GM21825 (cell line): ENCODE measurements at regions not wholly inside any gene's neighbourhood (a gene's known extent, or its start where the extent isn't known, plus 50 kb on each side); places are given as distances from the start of the nearest gene placed in this dataset.
"Not testable (repeated sequence)": the region's sequence is repeated elsewhere in the genome, so short reads cannot be mapped to it uniquely, and the experiment has no call there.

ENCODE experiments used
- ATAC-seq: cut with Tn5 transposase; IDR thresholded peaks from one replicate; pipeline ENCODE4 v1.9.1; 2021; ENCODE audit warnings: mild to moderate bottlenecking, moderate library complexity; ENCODE audit not compliant: unreplicated experiment

DNA sequence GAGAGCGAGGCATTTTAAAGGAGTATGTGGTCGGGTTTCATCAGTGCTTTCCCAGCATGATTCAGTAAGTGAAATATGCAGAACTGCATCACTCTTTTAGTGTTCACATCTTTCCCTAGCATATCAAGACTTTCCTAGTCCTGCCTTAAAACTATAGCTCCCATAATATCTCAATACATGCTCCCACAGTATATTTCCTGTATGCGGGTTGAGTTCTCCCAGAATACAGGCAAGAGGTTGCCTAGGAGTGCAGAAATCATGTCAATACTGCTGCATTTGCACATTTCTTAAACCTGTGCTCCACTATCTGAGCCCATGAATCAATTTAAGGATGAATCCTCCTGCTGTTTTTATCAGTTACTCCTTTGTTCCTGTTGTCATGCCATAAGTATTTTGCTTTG, 386.6 kb upstream of the SLC35B3 start:
- ATAC-seq: no peak

DNA sequence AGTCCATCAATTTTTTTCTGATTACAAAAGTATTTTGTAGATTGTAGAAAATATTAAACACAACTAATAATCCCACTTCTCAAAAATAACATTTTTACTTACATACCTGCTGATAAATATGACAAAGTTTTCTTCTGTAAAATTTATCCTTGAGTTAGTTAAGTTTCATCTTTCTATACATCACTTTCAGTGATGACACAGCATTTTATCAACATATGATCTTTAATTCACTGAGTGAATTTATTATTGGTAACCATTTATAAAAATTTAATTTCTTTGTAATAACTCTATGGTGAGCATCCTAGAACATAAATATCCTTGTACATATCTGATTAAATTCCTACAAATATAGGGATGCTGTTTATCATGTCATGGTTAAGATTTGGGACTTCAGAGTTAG, 385.0 kb upstream of the SLC35B3 start:
- no peak for ATAC-seq

DNA sequence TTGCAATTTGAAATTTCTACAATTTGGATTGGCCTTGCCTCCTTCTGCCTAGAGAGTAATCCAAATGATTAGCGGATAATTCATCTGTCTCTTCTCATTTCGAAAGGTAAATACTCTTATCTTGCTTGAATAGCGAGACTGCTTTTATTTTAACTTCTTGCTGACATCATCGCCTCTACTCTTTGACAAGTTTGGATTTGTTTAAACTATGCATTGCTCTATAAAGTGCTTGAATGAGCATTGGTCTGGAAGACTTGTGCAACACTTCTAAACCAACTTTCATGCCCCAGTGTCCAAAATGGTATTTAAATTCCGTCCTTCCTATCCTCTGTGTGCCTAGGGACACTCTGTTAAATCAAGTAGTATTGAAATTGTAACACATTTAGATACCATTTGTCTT, 384.1 kb upstream of the SLC35B3 start:
- no peak for ATAC-seq

DNA sequence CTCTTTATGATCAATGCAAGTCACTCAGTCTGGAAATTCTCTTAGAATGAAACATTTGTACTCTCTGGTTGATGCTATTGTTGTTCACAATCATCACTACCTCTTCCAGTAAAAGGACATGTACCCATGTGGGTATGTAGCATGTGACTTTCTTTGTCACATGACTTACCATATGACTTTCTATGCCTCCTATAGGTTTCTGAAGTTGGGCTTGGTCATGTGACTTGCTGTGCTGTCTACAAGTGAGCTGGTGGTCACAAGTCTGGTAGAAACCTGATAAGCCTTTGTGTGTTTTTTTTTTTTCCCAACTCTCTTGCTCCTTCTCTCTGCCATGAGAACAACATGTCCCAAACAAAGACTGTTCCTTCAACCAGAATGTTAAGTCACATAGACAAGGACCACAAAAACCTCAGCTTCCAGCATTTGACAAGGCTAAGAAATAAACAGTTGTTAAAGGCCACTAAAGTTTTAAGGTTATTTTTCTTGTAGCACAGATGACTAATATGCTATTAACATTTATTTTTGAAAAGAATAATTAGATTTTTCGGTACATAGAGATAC, 379.2 kb upstream of the SLC35B3 start:
- ATAC-seq: no peak

DNA sequence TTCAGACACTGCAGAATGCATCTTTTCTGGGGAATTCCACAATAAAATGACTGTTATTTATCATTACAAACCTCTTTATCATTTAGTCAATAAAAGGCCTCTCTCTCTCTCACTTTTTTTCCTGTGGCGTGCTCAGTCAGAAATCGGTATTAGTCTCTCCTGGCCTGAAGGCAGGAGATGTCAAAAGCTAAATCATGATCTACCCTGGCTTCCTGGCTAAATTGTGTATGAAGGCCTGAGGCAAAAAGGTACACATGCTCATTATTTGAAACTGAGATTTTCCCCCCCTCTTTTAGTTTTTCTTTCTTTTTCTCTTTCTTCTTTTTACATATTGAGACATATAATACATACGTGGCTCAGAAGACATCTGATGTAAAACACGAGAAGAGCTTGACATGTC, 375.0 kb upstream of the SLC35B3 start:
- no peak for ATAC-seq

DNA sequence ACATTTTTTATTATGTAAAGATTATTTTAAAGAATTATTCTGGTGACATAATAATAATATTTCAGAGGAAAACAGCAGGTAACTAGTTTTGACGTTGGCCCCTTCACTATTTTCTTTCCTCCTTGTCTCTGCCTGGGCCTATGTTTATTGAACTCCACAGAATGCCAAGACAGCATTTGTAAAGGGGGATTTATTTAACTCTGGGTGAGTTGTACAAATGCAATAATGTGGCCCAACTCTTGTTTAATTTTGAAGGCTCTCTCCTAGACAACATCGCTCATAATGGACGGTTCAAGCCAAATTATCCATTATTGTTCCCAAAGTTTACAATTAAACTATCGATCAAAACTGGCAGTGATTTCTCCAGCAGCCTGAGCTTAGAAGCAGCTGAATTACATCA, 374.3 kb upstream of the SLC35B3 start:
- no peak for ATAC-seq

DNA sequence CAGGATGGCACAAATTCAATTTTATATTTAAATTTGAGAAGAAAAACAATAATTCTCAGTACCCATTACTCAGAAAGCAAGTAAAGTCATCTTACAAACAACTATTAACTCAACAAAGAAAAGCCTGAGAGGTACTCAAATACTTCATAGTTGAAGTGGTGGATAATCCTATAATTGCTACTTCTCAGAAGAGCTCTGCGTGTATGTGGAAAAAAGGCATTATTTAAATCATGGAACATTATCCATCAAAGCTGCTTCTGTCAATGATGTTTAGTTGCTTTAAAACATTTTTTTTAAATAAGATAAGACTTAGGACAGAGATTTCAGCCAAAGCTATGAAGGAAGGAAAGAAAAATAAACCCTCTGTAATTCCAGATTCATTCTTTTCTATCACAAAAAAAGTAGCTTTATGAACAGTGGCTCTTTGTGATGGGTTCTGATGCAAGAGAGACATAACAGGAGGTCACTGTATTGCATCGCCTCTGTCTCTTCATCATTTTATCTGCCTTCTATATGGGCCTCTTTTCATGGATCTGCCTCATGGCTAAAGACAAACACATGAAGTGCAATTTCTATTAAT, 367.9 kb upstream of the SLC35B3 start:
- ATAC-seq: no peak

DNA sequence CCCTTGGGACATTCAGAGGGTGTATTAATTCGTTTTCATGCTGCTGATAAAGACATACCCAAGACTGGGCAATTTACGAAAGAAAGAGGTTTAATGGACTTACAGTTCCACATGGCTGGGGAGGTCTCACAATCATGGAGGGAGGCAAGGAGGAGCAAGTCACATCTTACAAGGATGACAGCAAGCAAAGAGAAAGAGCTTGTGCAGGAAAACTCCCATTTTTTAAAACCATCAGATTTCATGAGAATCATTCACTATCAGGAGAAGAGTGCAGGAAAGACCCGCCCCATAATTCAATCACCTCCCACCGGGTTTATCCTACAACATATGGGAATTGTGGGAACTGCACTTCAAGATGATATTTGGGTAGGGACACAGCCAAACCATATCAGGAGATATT, 367.1 kb upstream of the SLC35B3 start:
- not testable (repeated sequence) for ATAC-seq

DNA sequence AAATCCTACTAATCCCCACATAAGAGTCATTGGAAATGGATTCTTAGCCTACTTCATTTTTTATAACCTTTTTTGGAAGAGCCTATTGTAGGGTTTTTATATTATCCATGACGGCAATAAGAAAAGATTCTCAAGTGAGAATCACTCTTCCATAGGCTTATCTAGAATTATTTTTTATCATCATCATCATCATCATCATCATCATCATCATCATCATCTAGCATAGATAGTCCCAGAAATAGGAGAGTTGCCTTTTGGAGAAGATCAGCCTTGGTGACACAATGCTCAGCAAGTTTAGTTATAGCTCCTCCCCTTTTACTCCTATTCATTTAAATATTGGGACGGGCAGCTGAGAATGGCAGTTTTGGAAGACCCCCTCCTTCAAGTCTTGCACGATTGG, 359.1 kb upstream of the SLC35B3 start:
- ATAC-seq: no peak

DNA sequence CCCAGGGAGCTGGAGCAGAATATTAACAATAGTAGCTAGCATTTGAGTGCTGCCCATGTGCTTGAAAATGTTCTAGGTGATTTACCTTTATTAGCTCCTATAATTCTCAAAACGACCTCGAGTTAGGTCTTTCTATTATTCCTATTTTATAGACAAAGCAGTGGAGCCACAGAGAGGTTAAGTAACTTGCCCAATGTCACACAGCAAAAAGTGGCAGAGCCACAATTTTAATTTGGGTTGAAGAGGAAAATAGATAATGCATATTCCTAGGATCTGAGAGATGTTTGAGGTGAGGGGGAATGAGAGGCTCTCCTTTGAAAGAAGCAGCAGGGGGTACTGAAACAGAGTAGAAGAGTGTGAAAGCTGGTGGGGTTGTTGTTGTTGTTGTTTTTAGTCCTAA, 354.5 kb upstream of the SLC35B3 start:
- ATAC-seq: no peak

DNA sequence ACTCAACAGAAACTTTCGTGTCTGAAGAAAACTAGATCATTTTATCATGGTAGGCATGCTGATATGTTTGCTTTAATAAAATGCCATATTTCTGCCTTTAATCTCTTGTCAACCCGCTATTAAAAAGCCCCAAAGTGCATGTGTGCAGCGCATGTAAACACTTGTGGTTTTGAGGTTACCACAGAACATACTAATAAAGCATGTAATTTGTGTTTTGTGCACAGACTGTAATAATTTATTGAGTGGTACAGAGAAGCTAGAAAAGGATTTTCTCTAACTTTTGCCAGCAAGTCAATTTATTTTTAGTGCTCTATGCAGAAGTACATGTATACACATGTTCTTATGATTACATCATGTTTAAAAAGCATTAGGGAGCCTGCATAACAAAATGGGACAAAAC, 349.9 kb upstream of the SLC35B3 start:
- ATAC-seq: no peak

DNA sequence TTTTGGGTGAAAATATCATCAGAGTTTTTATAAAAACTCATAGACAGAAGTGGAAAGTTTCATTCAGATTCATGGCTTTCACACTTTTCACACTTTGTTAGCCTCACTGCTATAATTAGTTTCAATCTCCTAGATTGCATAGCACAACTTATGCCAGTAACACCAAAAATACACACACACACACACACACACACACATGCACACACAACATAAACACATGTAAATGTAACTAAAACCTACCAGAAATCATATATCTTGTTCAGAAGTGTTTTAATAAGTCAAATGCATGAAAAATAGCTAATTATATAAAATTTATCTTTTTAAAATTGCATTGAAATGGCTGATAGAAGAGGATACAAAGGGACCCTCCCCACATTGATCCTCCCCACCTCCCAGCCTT, 347.8 kb upstream of the SLC35B3 start:
- no peak for ATAC-seq

DNA sequence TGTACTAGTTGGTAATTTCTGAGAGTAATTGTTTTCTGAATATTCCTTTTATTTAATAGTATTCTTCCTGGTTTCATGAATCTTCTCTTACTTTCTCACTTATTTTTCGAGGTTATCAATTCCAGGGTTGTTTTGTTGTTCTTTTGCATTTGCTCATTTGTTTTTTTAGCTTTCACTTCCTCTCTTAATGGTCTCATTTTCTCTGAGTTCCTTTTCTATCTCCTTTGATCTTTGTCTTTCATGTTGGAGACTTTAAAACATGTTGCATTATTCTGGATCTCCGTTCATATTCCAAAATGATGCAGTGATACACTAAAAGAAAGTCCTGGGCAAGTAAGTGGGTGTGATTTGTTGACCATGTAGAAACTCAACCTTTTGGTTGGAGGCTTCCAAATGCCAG, 345.3 kb upstream of the SLC35B3 start:
- no peak for ATAC-seq

DNA sequence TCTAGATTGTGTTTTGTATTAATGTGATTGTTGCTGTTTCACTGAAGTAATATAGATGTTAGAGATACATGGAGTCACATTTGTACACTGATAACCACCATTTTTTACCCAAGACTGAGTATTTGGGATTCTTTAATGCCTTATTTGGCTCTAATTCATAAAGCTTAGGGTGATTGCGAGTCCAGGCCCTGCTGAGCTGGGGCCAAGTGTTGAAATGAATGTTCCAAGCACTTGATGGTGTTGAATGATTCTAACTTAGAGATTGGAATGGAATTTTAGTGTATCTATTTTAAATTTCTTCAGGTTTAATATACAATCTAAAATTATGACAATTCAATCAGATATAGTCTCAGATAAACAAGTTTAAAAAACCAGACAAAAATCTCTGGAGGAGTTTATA, 329.4 kb upstream of the SLC35B3 start:
- no peak for ATAC-seq

DNA sequence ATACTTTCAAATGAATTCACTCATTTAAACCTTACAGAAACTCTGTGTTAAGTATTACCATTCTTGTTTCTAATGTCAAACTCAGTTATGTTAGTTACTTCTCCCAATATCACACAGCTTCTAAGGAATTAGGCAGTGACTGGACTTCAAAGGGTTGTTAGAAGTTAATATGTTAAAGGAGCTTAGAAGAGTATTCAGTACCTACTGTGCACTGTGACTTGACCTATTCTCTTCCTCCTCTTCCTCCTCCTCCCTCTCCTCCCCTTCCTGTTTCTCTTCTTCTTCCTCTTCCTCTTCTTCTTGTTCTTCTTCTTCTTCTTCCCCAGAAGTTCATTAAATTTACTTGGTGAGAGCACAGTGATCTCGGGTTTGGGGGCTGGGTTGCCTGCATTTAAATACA, 325.6 kb upstream of the SLC35B3 start:
- no peak for ATAC-seq

DNA sequence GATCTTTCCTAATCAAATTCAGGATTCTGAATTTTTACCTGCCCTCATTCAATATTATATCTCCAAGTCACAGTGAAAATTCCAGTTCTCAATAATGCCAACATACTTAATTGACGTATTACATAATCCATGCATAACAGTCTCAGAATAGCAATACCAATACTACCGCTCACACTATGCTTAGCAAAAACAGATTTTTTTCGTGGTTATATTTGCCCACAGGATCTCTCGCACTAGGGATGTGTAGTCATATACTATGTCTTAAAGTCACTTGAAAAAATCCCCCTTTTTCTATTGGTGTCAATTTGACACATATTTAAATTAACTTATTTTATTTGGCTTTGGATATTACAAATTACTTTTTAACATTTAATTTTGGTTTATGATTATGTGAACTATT, 323.1 kb upstream of the SLC35B3 start:
- ATAC-seq: no peak

DNA sequence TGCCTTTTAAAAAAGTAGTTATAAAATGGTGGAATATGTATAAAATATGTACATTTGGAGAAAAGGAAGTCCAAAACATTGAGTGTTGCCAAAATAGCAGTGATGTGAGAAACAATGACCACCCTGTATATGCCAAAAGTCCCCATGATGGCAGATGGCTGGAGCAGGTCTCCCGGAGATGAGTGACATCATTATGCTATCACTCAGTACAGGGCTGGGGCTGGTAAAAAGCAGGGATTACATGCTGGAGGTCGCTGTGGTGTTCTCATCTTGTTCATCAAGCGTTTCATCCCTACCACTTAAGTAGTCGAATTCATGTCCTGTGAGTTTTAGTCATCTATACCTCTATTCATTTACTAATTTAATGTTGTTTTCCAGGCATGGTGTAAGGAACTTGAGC, 315.3 kb upstream of the SLC35B3 start:
- ATAC-seq: no peak

DNA sequence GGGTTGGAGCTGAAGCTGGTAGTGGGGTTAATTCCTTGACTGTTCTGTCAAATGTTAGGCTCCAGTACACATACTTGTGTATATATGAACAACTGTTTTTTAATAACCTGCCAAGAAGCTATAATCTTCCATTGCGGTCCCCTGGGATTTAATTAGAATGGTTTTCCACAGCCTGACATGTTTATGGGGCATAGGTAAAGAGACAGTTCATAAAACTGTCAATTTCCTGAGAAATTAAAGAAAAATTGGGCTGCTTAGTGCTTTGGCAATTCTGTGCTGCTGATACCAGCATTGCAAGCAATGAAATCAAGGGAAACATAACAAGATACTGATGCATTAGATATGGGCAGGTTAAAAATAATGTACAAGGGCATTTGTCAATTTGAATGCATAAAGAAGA, 314.1 kb upstream of the SLC35B3 start:
- ATAC-seq: no peak

DNA sequence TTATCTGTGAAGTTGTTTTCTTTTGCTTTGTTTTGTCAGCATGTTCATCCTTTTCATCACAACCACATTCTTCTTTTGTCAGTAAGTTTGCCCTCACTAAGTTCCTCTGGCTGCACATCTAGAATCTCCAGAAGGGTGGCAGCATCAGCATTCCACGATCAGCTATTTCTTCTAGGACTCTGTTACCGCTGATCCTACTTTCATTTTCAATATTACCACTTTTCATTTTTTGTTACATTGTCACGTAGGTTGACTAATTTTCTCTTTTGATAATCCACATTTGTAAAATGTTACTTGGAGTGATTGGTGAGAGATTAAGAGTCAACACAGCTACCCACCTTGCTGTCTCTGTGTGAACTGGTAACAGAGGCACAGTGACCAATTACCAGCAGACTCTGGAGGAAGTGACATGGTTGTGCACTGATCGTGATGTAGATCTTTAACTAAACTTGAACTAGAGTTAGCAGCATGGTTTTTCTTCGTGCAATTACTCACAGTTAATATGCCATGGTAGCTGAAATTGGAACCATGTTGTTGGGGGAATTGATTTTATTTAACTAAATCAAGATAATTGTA, 307.9 kb upstream of the SLC35B3 start:
- peak; percentile 80 for ATAC-seq

DNA sequence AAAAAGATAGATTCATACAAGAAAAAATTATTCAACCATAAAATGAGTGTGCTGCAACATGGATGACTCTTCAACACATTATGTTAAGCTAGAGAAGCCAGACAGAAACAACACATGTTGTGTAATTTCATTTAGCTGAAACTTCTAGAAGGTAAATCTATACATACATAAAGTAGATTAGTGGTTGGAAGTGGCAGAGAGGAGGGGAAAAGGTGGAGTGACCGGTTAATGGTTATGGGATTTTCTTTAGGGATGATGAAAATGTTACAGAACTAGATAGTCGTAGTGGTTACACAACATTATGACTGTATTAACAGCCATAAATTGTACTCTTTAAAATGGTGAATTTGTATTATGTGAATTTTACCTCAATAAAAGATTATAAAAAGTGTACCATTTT, 304.1 kb upstream of the SLC35B3 start:
- ATAC-seq: no peak

DNA sequence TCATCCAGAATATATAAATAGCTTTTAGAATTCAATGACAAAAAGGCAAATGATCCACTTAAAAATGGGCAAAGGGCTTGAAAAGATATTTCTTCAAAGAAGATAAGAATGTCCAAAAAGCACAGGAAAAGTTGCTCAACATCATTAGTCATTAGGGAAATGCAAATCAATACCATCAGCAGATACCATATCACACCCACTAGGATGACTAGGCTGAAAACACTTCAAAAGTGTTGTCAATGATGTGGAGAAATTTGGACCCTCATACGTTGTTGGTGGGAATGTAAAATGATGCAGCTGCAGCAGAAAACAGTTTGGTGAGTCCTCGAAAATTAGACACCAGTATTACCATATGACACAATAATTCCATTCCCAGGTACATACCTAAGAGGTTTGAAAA, 303.6 kb upstream of the SLC35B3 start:
- no peak for ATAC-seq

DNA sequence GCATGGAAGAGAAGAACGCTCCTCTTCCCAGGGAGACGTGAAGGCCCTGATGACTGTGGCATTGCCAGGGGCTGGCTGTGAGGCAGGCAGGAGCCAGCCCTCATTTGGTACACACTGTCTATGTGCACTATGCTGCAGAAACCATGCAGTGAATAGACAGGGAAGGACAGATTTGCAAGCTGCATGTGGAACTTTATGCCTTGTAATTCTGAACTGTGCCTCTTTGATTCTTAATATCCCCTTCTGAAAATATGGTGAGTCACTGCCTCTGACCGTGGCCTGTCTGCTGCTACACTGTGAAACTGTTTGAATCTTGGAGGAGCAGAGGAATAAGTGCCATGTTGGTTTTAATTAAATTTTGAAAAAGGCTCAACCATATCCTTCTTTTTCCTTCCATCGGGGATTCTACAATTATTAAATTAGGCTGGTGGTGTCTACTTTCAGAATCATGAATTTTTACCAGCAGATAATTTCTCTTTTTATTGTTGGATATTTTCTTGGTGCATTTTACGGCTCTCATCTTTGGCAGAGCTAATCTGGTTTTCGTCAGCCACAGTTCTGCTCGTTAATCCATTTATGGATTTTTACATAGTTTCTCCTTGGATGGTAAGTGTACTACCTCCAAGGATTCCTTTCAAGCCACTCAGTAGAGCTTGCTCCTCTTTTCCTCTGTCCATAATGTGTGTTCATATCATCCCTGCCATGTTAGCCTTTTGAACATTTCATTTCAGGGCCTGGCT, 301.0 kb upstream of the SLC35B3 start:
- no peak for ATAC-seq
